IMR-90 (cell line): ENCODE measurements at regions not wholly inside any gene's neighbourhood (a gene's known extent, or its start where the extent isn't known, plus 50 kb on each side); places are given as distances from the start of the nearest gene placed in this dataset.

ENCODE experiments used
- ATAC-seq: fragments of 200-7000 bp; cut with Tn5 transposase; 2 replicates; pipeline ENCODE4 v1.9.1; 2020; ENCODE audit warnings: low read depth, mild to moderate bottlenecking, moderate library complexity
- BruUV-seq: library from RNA; stranded (reverse); fragments of 400-500 nt; replicated peaks from 2 replicates; lab custom pipeline; 2021; lab: Mats Ljungman, UMichigan
- CTCF ChIA-PET: fragments of 300-600 bp; formaldehyde crosslinking; extraction: SDS; loops from one replicate; lab custom pipeline; 2021; ENCODE audit warnings: antibody characterized with exemption; lab: Yijun Ruan, JAX
- POLR2A ChIA-PET: fragments of 300-600 bp; sonication (Branson Sonifier 250); formaldehyde crosslinking; loops from one replicate; lab custom pipeline; 2022; ENCODE audit warnings: antibody characterized with exemption; ENCODE audit not compliant: unreplicated experiment; lab: Charles Lee
- DNase-seq: peaks from one replicate; pipeline ENCODE4 v3.0.0; 2013
- H2AFZ ChIP-seq: replicated peaks from 2 replicates; pipeline ENCODE3; 2013; ENCODE audit warnings: low read length, mild to moderate bottlenecking; ENCODE audit not compliant: poor library complexity
- H2AK5ac ChIP-seq: 2 replicates; pipeline ENCODE4 v1.6.1; 2013; ENCODE audit warnings: low read depth, low read length, inconsistent platforms
- H2AK9ac ChIP-seq: replicated peaks from 2 replicates; pipeline ENCODE3; 2013; ENCODE audit warnings: mild to moderate bottlenecking, low read depth, low read length, moderate library complexity; ENCODE audit not compliant: poor library complexity
- H2BK120ac ChIP-seq: 2 replicates; pipeline ENCODE4 v1.6.1; 2013; ENCODE audit warnings: low read depth, low read length, inconsistent platforms
- H2BK15ac ChIP-seq: 3 replicates; pipeline ENCODE4 v1.6.1; 2013; ENCODE audit warnings: low read depth, low read length, inconsistent platforms
- H2BK20ac ChIP-seq: 2 replicates; pipeline ENCODE4 v1.6.1; 2013; ENCODE audit warnings: low read depth, mild to moderate bottlenecking, inconsistent platforms, low read length, moderate library complexity
- H2BK5ac ChIP-seq: 2 replicates; pipeline ENCODE4 v1.6.1; 2013; ENCODE audit warnings: mild to moderate bottlenecking, low read depth, low read length, inconsistent platforms; ENCODE audit not compliant: poor library complexity, severe bottlenecking
- H3K14ac ChIP-seq: replicated peaks from 2 replicates; pipeline ENCODE4 v1.6.1; 2013; ENCODE audit warnings: low read depth, low read length, inconsistent platforms
- H3K18ac ChIP-seq: 2 replicates; pipeline ENCODE4 v1.6.1; 2013; ENCODE audit warnings: low read depth, low read length, control low read depth
- H3K23ac ChIP-seq: 2 replicates; pipeline ENCODE4 v1.6.1; 2013; ENCODE audit warnings: low read depth, low read length, inconsistent platforms
- H3K27ac ChIP-seq: 2 replicates; pipeline ENCODE4 v1.5.1; 2013; ENCODE audit warnings: mild to moderate bottlenecking, control low read depth, low read length; ENCODE audit not compliant: insufficient read depth
- H3K27me3 ChIP-seq: 2 replicates; pipeline ENCODE4 v1.6.1; 2013; ENCODE audit warnings: low read length; ENCODE audit not compliant: control insufficient read depth, insufficient read depth
- H3K36me3 ChIP-seq: 2 replicates; pipeline ENCODE4 v1.6.1; 2013; ENCODE audit warnings: low read length, mixed read lengths; ENCODE audit not compliant: control insufficient read depth, insufficient read depth
- H3K4ac ChIP-seq: 2 replicates; pipeline ENCODE4 v1.6.1; 2013; ENCODE audit warnings: low read depth, low read length, inconsistent platforms
- H3K4me1 ChIP-seq: 2 replicates; pipeline ENCODE4 v1.6.1; 2013; ENCODE audit warnings: low read length, mixed read lengths; ENCODE audit not compliant: control insufficient read depth, insufficient read depth
- H3K4me2 ChIP-seq: 2 replicates; pipeline ENCODE4 v1.6.1; 2013; ENCODE audit warnings: low read depth, mild to moderate bottlenecking, control low read depth, low read length, moderate library complexity
- H3K4me3 ChIP-seq: 2 replicates; pipeline ENCODE4 v1.5.1; 2013; ENCODE audit warnings: low read depth, mild to moderate bottlenecking, control low read depth, low read length, moderate library complexity; ENCODE audit not compliant: insufficient read depth
- H3K56ac ChIP-seq: 2 replicates; pipeline ENCODE4 v1.6.1; 2013; ENCODE audit warnings: low read length, inconsistent platforms; ENCODE audit not compliant: insufficient read depth; ENCODE audit errors: extremely low read depth
- H3K79me1 ChIP-seq, 2 experiments: 2 replicates each; pipeline ENCODE4 v1.6.1; 2013; ENCODE audit warnings: low read length in 2 of 2, inconsistent platforms in 1 of 2, low read depth in 1 of 2
- H3K9ac ChIP-seq: 2 replicates; pipeline ENCODE4 v1.6.1; 2013; ENCODE audit warnings: low read depth, low read length, control low read depth
- H3K9me1 ChIP-seq: 2 replicates; pipeline ENCODE4 v1.6.1; 2013; ENCODE audit warnings: low read length, inconsistent platforms; ENCODE audit not compliant: insufficient read depth
- H3K9me3 ChIP-seq: 2 replicates; pipeline ENCODE4 v1.6.1; 2013; ENCODE audit warnings: low read length; ENCODE audit not compliant: control insufficient read depth, insufficient read depth
- H4K20me1 ChIP-seq: 2 replicates; pipeline ENCODE4 v1.6.1; 2013; ENCODE audit warnings: low read length, inconsistent platforms; ENCODE audit not compliant: insufficient read depth
- H4K5ac ChIP-seq: 2 replicates; pipeline ENCODE4 v1.6.1; 2013; ENCODE audit warnings: mild to moderate bottlenecking, low read depth, low read length, control low read depth
- H4K8ac ChIP-seq, 2 experiments: 2 replicates each; pipeline ENCODE4 v1.6.1; 2013; ENCODE audit warnings: low read depth in 2 of 2, low read length in 2 of 2, control low read depth in 1 of 2, inconsistent platforms in 1 of 2
- H4K91ac ChIP-seq: 2 replicates; pipeline ENCODE4 v1.6.1; 2013; ENCODE audit warnings: low read depth, low read length, inconsistent platforms; ENCODE audit not compliant: insufficient read depth
- BHLHE40 ChIP-seq: fragments of 150-350 bp; IDR thresholded peaks from 2 replicates; pipeline ENCODE4 v1.6.1; 2016; ENCODE audit warnings: mild to moderate bottlenecking, low read depth, low read length
- CHD1 ChIP-seq: IDR thresholded peaks from 2 replicates; pipeline ENCODE4 v1.6.1; 2012; ENCODE audit warnings: low read depth, low read length, improper control_type of control experiment
- FOS ChIP-seq: fragments of 150-350 bp; IDR thresholded peaks from 2 replicates; pipeline ENCODE4 v1.6.1; 2016; ENCODE audit warnings: low read depth, low read length
- MAZ ChIP-seq: IDR thresholded peaks from 2 replicates; pipeline ENCODE4 v1.6.1; 2012; ENCODE audit warnings: low read depth, mild to moderate bottlenecking, low read length, improper control_type of control experiment, moderate library complexity, borderline replicate concordance
- MXI1 ChIP-seq: IDR thresholded peaks from 2 replicates; pipeline ENCODE4 v1.6.1; 2012; ENCODE audit warnings: low read depth, mild to moderate bottlenecking, low read length, moderate library complexity, borderline replicate concordance
- NFE2L2 ChIP-seq: fragments of 150-350 bp; IDR thresholded peaks from 2 replicates; pipeline ENCODE4 v1.6.1; 2016; ENCODE audit warnings: low read depth, mild to moderate bottlenecking, low read length
- POLR2A ChIP-seq: IDR thresholded peaks from 2 replicates; pipeline ENCODE4 v1.6.1; 2012; ENCODE audit warnings: mild to moderate bottlenecking, low read depth, low read length
- RAD21 ChIP-seq: IDR thresholded peaks from 2 replicates; pipeline ENCODE4 v1.6.1; 2012; ENCODE audit warnings: low read length, improper control_type of control experiment
- RCOR1 ChIP-seq: IDR thresholded peaks from 2 replicates; pipeline ENCODE4 v1.6.1; 2012; ENCODE audit warnings: mild to moderate bottlenecking, low read length, improper control_type of control experiment; ENCODE audit not compliant: insufficient replicate concordance
- RFX5 ChIP-seq: IDR thresholded peaks from 2 replicates; pipeline ENCODE4 v1.8.0; 2012; ENCODE audit warnings: low read depth, mild to moderate bottlenecking, low read length, moderate library complexity
- SMC3 ChIP-seq: fragments of 150-350 bp; IDR thresholded peaks from 2 replicates; pipeline ENCODE4 v1.6.1; 2016; ENCODE audit warnings: low read depth, mild to moderate bottlenecking, antibody characterized with exemption, low read length, moderate library complexity
- WGBS, 2 experiments: methylation state at CpG; one replicate each; pipeline versions ENCODE4 v1.1.5 to v1.1.7; 2013; ENCODE audit warnings: missing lambda C conversion rate in 2 of 2; ENCODE audit not compliant: insufficient read length in 1 of 2; ENCODE audit errors: extremely low coverage in 2 of 2; 5-methylcytosine and 5-hydroxymethylcytosine counted together
- dilution Hi-C: fragments of 300-500 bp; cut with HindIII; formaldehyde crosslinking; loops from one replicate; pipeline ENCODE4 v1.14.3; 2018; ENCODE audit warnings: low sequenced_read_pairs; ENCODE audit not compliant: unreplicated experiment
- in situ Hi-C: fragments of 300-500 bp; cut with MboI; formaldehyde crosslinking; loops from 3 replicates; pipeline ENCODE4 v1.14.3; 2019; ENCODE audit warnings: low sequenced_read_pairs, inconsistent platforms, mixed read lengths
- intact Hi-C: fragments of 100-400 bp; cut with micrococcal nuclease; formaldehyde crosslinking; loops from 2 replicates; pipeline ENCODE4 v1.10.0; 2022
- TF ChIP-seq, protein P1 (sequence below): fragments of 150-350 bp; IDR thresholded peaks from 2 replicates; pipeline ENCODE4 v1.6.1; 2016; ENCODE audit warnings: low read depth, mild to moderate bottlenecking, low read length, moderate library complexity, borderline replicate concordance
- TF ChIP-seq, protein P2 (sequence below): conservative IDR thresholded peaks from 2 replicates; pipeline ENCODE4 v1.5.1; 2012; ENCODE audit warnings: mild to moderate bottlenecking, low read depth, low read length, improper control_type of control experiment
- TF ChIP-seq, protein P3 (sequence below): fragments of 150-350 bp; IDR thresholded peaks from 2 replicates; pipeline ENCODE4 v1.6.1; 2017; ENCODE audit warnings: mild to moderate bottlenecking, antibody characterized with exemption, low read length, low read depth

DNA sequence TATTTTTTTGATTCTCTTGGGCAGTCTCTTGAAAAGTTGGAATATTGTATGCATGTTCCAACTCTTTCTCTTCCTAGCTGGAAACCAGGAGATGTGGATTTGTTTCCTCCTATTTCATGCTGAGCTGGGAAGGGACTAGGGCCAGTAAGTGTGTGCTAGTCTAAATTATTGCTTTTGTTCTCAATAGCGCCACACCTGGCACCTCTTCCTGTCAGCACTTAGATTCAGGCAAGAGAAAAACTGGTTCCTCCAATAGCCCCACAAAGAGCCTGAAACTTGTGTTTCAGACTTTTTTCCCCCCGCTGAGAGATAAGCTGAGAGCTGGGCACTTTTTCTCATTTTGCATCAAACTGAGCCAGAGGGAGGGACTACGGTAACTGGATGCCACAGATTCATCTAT is 353.4 kb downstream of the OLFM4 start:
- no peaks in the 10 kb centered on the region for H3K79me1 ChIP-seq
- H3K27me3 ChIP-seq, result no peaks in the 10 kb centered on the region
- no peak overlapping the region for H3K56ac ChIP-seq
- H3K4me1 ChIP-seq, result no peaks in the 10 kb centered on the region
- ChIA-PET CTCF (no interaction called here), POLR2A (no interaction called here)
- TF ChIP-seq POLR2A, result no peak
- TF ChIP-seq, protein P1, sequence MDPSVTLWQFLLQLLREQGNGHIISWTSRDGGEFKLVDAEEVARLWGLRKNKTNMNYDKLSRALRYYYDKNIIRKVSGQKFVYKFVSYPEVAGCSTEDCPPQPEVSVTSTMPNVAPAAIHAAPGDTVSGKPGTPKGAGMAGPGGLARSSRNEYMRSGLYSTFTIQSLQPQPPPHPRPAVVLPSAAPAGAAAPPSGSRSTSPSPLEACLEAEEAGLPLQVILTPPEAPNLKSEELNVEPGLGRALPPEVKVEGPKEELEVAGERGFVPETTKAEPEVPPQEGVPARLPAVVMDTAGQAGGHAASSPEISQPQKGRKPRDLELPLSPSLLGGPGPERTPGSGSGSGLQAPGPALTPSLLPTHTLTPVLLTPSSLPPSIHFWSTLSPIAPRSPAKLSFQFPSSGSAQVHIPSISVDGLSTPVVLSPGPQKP, result no peak
- TF ChIP-seq, protein P2, sequence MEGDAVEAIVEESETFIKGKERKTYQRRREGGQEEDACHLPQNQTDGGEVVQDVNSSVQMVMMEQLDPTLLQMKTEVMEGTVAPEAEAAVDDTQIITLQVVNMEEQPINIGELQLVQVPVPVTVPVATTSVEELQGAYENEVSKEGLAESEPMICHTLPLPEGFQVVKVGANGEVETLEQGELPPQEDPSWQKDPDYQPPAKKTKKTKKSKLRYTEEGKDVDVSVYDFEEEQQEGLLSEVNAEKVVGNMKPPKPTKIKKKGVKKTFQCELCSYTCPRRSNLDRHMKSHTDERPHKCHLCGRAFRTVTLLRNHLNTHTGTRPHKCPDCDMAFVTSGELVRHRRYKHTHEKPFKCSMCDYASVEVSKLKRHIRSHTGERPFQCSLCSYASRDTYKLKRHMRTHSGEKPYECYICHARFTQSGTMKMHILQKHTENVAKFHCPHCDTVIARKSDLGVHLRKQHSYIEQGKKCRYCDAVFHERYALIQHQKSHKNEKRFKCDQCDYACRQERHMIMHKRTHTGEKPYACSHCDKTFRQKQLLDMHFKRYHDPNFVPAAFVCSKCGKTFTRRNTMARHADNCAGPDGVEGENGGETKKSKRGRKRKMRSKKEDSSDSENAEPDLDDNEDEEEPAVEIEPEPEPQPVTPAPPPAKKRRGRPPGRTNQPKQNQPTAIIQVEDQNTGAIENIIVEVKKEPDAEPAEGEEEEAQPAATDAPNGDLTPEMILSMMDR, result no peak
- no peak for TF ChIP-seq SMC3
- TF ChIP-seq FOS, result no peak
- TF ChIP-seq, protein P3, sequence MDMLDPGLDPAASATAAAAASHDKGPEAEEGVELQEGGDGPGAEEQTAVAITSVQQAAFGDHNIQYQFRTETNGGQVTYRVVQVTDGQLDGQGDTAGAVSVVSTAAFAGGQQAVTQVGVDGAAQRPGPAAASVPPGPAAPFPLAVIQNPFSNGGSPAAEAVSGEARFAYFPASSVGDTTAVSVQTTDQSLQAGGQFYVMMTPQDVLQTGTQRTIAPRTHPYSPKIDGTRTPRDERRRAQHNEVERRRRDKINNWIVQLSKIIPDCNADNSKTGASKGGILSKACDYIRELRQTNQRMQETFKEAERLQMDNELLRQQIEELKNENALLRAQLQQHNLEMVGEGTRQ, result no peak
- no peak for TF ChIP-seq MAZ
- no peak for TF ChIP-seq RFX5
- TF ChIP-seq RCOR1, result no peak
- TF ChIP-seq RAD21, result no peak
- TF ChIP-seq CHD1, result no peak
- TF ChIP-seq NFE2L2, result no peak
- no peak for TF ChIP-seq MXI1
- no peak for TF ChIP-seq BHLHE40
- no peak overlapping the region for H3K23ac ChIP-seq
- no peak overlapping the region for H4K5ac ChIP-seq
- H4K20me1 ChIP-seq, result no peaks in the 10 kb centered on the region
- H2AFZ ChIP-seq, result no peak overlapping the region
- dilution Hi-C loops, result no loop called here
- BruUV-seq, result no TSS peak
- H4K91ac ChIP-seq, result no peak overlapping the region
- no peak overlapping the region for H2BK15ac ChIP-seq
- no peak overlapping the region for H2AK5ac ChIP-seq
- intact Hi-C loops, result no loop called here
- no peak overlapping the region for H3K18ac ChIP-seq
- no peak overlapping the region for H4K8ac ChIP-seq
- ATAC-seq (no peak), DNase-seq (no peak)
- no peak overlapping the region for H3K4me3 ChIP-seq
- H3K9ac ChIP-seq, result no peak overlapping the region
- H3K36me3 ChIP-seq, result no peaks in the 10 kb centered on the region
- no peak overlapping the region for H2BK5ac ChIP-seq
- H3K27ac ChIP-seq, result no peak overlapping the region
- in situ Hi-C loops, result no loop called here
- H2BK20ac ChIP-seq, result no peak overlapping the region
- H3K4me2 ChIP-seq, result no peak overlapping the region
- no peak overlapping the region for H2BK120ac ChIP-seq
- no peaks in the 10 kb centered on the region for H3K9me1 ChIP-seq
- no CpG with 5 or more reads among the region's 3 CpGs for WGBS, 2 experiments
- no peak overlapping the region for H3K14ac ChIP-seq
- no peak overlapping the region for H3K4ac ChIP-seq
- no peak overlapping the region for H2AK9ac ChIP-seq
- H3K9me3 ChIP-seq, result peaks cover 12% of the 10 kb centered on the region
